ENCODE measurements at regions not wholly inside any gene's neighbourhood (a gene's known extent, or its start where the extent isn't known, plus 50 kb on each side); places are given as distances from the start of the nearest gene placed in this dataset.

DNA sequence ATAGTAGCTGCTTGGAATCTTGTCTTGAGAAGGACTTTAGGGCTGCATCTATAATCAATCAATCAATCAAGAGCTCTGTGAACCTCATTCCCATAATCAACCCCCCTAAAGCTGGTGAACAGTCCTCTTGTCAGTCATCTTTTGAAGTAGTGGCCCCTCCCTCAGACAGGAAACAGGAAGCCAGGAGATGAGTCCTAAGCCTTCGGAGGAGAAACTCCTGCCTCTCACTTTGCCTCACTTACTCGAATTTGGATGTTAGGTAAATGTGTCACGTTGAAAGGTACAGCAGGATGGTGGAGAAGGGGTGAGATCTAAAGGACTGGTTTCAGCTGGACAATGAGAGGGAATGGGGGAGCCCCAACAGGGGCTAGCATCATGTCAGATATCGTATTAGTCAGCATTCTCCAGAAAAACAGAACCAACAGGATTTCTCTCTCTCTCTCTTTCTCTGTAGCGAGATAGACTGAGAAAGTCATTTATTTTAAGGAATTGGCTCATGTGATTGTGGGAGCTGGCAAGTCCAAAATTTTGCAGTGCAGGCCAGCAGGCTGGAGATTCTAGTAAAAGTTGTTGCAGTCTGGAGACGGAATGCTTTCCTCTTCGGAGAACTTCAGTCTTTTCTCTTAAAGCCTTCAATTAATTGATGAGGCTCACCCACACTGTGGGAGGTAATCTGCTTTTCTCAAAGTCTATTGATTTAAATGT is 144.4 kb upstream of the PWP1 start:
- TF ChIP-seq EP300 (IDR thresholded peaks at IDR 0.05) (no peak), POLR2A (IDR thresholded peaks at IDR 0.05) (no peak)
- TF ChIP-seq, protein P1, sequence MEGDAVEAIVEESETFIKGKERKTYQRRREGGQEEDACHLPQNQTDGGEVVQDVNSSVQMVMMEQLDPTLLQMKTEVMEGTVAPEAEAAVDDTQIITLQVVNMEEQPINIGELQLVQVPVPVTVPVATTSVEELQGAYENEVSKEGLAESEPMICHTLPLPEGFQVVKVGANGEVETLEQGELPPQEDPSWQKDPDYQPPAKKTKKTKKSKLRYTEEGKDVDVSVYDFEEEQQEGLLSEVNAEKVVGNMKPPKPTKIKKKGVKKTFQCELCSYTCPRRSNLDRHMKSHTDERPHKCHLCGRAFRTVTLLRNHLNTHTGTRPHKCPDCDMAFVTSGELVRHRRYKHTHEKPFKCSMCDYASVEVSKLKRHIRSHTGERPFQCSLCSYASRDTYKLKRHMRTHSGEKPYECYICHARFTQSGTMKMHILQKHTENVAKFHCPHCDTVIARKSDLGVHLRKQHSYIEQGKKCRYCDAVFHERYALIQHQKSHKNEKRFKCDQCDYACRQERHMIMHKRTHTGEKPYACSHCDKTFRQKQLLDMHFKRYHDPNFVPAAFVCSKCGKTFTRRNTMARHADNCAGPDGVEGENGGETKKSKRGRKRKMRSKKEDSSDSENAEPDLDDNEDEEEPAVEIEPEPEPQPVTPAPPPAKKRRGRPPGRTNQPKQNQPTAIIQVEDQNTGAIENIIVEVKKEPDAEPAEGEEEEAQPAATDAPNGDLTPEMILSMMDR (IDR thresholded peaks at IDR 0.05) = no peak
